Astrocyte (in vitro differentiated cells and primary cell): ENCODE measurements at regions not wholly inside any gene's neighbourhood (a gene's known extent, or its start where the extent isn't known, plus 50 kb on each side); places are given as distances from the start of the nearest gene placed in this dataset.

Source experiments
- DNase-seq: peaks from one replicate; pipeline ENCODE4 v3.0.0-alpha.2; 2010; ENCODE audit warnings: low read depth
- FAIRE-seq: peaks from 2 replicates; lab custom pipeline; 2011; peaks lifted over from hg19 to GRCh38; lab: Jason Lieb, UNC
- H2AFZ ChIP-seq: 2 replicates; pipeline ENCODE4 v1.6.0; 2012; ENCODE audit warnings: low read depth, low read length, inconsistent platforms
- H3K27ac ChIP-seq: 2 replicates; pipeline ENCODE4 v1.5.1; 2011; ENCODE audit warnings: low read depth, low read length, inconsistent platforms
- H3K27me3 ChIP-seq: 2 replicates; pipeline ENCODE4 v1.6.0; 2011; ENCODE audit warnings: low read length, inconsistent platforms; ENCODE audit not compliant: insufficient read depth
- H3K36me3 ChIP-seq: 2 replicates; pipeline ENCODE4 v1.5.1; 2011; ENCODE audit warnings: low read length, inconsistent platforms; ENCODE audit not compliant: insufficient read depth
- H3K4me1 ChIP-seq: 2 replicates; pipeline ENCODE4 v1.5.1; 2011; ENCODE audit warnings: low read length, inconsistent platforms; ENCODE audit not compliant: insufficient read depth
- H3K4me2 ChIP-seq: 2 replicates; pipeline ENCODE4 v1.6.0; 2012; ENCODE audit warnings: low read length, inconsistent platforms
- H3K4me3 ChIP-seq: 2 replicates; pipeline ENCODE4 v1.5.1; 2011; ENCODE audit warnings: low read depth, mild to moderate bottlenecking, low read length, inconsistent platforms; ENCODE audit not compliant: insufficient read depth
- H3K79me2 ChIP-seq: 2 replicates; pipeline ENCODE4 v1.6.0; 2012; ENCODE audit warnings: mild to moderate bottlenecking, low read length, inconsistent platforms; ENCODE audit not compliant: insufficient read depth
- H3K9ac ChIP-seq: 2 replicates; pipeline ENCODE4 v1.6.0; 2012; ENCODE audit warnings: mild to moderate bottlenecking, low read length, inconsistent platforms
- H3K9me3 ChIP-seq: 2 replicates; pipeline ENCODE4 v1.5.1; 2012; ENCODE audit warnings: low read depth, mild to moderate bottlenecking, low read length, inconsistent platforms; ENCODE audit not compliant: insufficient read depth
- H4K20me1 ChIP-seq: 2 replicates; pipeline ENCODE4 v1.6.0; 2012; ENCODE audit warnings: low read length, inconsistent platforms; ENCODE audit not compliant: insufficient read depth
- H3K27ac Mint-ChIP-seq: one replicate; pipeline ENCODE4 v1.8.0; 2021; ENCODE audit warnings: mild to moderate bottlenecking, mixed read lengths; ENCODE audit not compliant: unreplicated experiment
- H3K27me3 Mint-ChIP-seq: one replicate; pipeline ENCODE4 v1.8.0; 2021; ENCODE audit warnings: low read depth, mixed read lengths; ENCODE audit not compliant: unreplicated experiment
- H3K36me3 Mint-ChIP-seq: one replicate; pipeline ENCODE4 v1.8.0; 2021; ENCODE audit warnings: low read depth, mixed read lengths; ENCODE audit not compliant: unreplicated experiment
- H3K4me1 Mint-ChIP-seq: one replicate; pipeline ENCODE4 v1.8.0; 2021; ENCODE audit warnings: low read depth, mixed read lengths; ENCODE audit not compliant: unreplicated experiment
- H3K4me3 Mint-ChIP-seq: one replicate; pipeline ENCODE4 v1.8.0; 2021; ENCODE audit warnings: mild to moderate bottlenecking, moderate library complexity, mixed read lengths; ENCODE audit not compliant: unreplicated experiment
- H3K9me3 Mint-ChIP-seq: one replicate; pipeline ENCODE4 v1.8.0; 2021; ENCODE audit warnings: mild to moderate bottlenecking, mixed read lengths; ENCODE audit not compliant: unreplicated experiment
- CTCF ChIP-seq: IDR thresholded peaks from 2 replicates; pipeline ENCODE4 v1.5.1; 2011; ENCODE audit warnings: low read depth, mild to moderate bottlenecking, inconsistent platforms, low read length, moderate library complexity; ENCODE audit not compliant: insufficient read depth
- EZH2 ChIP-seq: IDR thresholded peaks from 2 replicates; pipeline ENCODE4 v1.6.1; 2012; ENCODE audit warnings: mild to moderate bottlenecking, low read length, inconsistent platforms; ENCODE audit not compliant: insufficient read depth

DNA sequence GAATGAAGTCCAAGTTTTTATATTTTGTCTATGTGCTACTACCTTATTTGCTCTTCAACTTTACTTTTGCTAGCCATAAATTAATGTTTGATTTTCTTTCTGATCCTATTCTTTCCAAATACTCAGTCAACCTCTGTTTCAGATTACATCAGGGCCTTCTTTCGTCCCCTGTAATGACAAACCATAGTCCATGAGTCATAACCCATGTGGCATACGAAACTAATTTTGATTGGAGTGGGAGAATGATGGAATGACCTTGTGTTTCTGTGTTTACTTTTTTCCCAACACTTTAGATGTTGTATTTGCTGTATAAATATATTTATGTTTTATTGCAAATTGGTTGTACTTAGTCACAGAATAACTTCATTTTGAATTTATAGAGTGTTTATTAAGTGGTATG is 1043.1 kb downstream of the DTWD2 start:
- Histone ChIP-seq H4K20me1 (no peaks in the 10 kb centered on the region), H3K4me2 (no peak overlapping the region), H3K36me3 (no peaks in the 10 kb centered on the region), H3K9ac (no peak overlapping the region), H3K9me3 (peaks cover 8% of the 10 kb centered on the region), H3K27ac (no peak overlapping the region), H3K4me3 (no peak overlapping the region), H2AFZ (no peak overlapping the region), H3K4me1 (no peaks in the 10 kb centered on the region), H3K27me3 (no peaks in the 10 kb centered on the region), H3K79me2 (no peaks in the 10 kb centered on the region)
- H3K4me3 Mint-ChIP-seq = no peak overlapping the region
- no peak for TF ChIP-seq CTCF
- TF ChIP-seq EZH2 = no peak
- no peaks in the 10 kb centered on the region for H3K27me3 Mint-ChIP-seq
- DNase-seq (no peak), FAIRE-seq (no peak)
- peaks cover 8% of the 10 kb centered on the region for H3K9me3 Mint-ChIP-seq
- H3K4me1 Mint-ChIP-seq = no peaks in the 10 kb centered on the region
- no peak overlapping the region for H3K27ac Mint-ChIP-seq
- no peaks in the 10 kb centered on the region for H3K36me3 Mint-ChIP-seq

DNA sequence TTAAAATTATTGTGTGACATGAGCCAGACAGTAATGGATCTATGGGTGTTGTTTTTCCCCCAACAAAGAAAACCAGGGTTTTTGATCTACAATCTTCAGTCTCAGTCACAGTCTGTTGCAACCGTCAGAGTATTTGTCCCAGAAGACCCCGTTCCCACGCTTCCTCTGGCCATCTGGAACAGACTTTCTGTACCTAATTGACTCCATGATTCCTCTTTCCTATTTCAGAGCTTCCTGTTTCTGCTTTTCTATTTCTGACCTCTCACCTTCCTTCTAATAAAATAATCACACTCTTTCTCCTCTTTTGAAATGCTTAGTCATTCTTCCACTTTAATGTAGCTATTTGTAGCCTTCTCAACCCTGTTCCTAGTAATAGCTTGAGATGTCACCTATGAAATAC is 1044.8 kb downstream of the DTWD2 start:
- no peak overlapping the region for H3K4me3 Mint-ChIP-seq
- H3K36me3 Mint-ChIP-seq = no peaks in the 10 kb centered on the region
- no peak overlapping the region for H3K27ac Mint-ChIP-seq
- H3K4me1 ChIP-seq = no peaks in the 10 kb centered on the region
- no peak overlapping the region for H3K4me2 ChIP-seq
- peaks cover 15% of the 10 kb centered on the region for H3K9me3 Mint-ChIP-seq
- H3K4me3 ChIP-seq = no peak overlapping the region
- H3K27me3 ChIP-seq = no peaks in the 10 kb centered on the region
- peaks cover 8% of the 10 kb centered on the region for H3K9me3 ChIP-seq
- no peaks in the 10 kb centered on the region for H3K36me3 ChIP-seq
- no peak for FAIRE-seq
- no peaks in the 10 kb centered on the region for H4K20me1 ChIP-seq
- H2AFZ ChIP-seq = no peak overlapping the region
- no peak overlapping the region for H3K27ac ChIP-seq
- no peak for DNase-seq
- no peaks in the 10 kb centered on the region for H3K79me2 ChIP-seq
- no peaks in the 10 kb centered on the region for H3K27me3 Mint-ChIP-seq
- H3K4me1 Mint-ChIP-seq = no peaks in the 10 kb centered on the region
- TF ChIP-seq CTCF (no peak), EZH2 (no peak)
- no peak overlapping the region for H3K9ac ChIP-seq

GRCh38 chr5:117942861-117943519 is 1045.4 kb downstream of the DTWD2 start:
- no peaks in the 10 kb centered on the region for H3K4me1 Mint-ChIP-seq
- Histone ChIP-seq H3K9me3 (peaks cover 8% of the 10 kb centered on the region), H3K79me2 (no peaks in the 10 kb centered on the region), H3K27ac (no peak overlapping the region), H3K4me2 (no peak overlapping the region), H3K4me1 (no peaks in the 10 kb centered on the region), H4K20me1 (no peaks in the 10 kb centered on the region), H3K9ac (no peak overlapping the region), H2AFZ (no peak overlapping the region), H3K4me3 (no peak overlapping the region), H3K27me3 (no peaks in the 10 kb centered on the region), H3K36me3 (no peaks in the 10 kb centered on the region)
- DNase-seq = no peak
- no peak for FAIRE-seq
- H3K27ac Mint-ChIP-seq = no peak overlapping the region
- H3K4me3 Mint-ChIP-seq = no peak overlapping the region
- H3K36me3 Mint-ChIP-seq = no peaks in the 10 kb centered on the region
- H3K27me3 Mint-ChIP-seq = peaks cover 2% of the 10 kb centered on the region
- H3K9me3 Mint-ChIP-seq = peaks cover 15% of the 10 kb centered on the region
- TF ChIP-seq CTCF = no peak
- TF ChIP-seq EZH2 = no peak
